IPS-NIHi7 (cell line): ENCODE measurements at regions not wholly inside any gene's neighbourhood (a gene's known extent, or its start where the extent isn't known, plus 50 kb on each side); places are given as distances from the start of the nearest gene placed in this dataset.
"Not testable (repeated sequence)": the region's sequence is repeated elsewhere in the genome, so short reads cannot be mapped to it uniquely, and the experiment has no call there.

Experiments
- DNase-seq: peaks from one replicate; pipeline ENCODE4 v3.0.0; 2012; ENCODE audit warnings: mixed read lengths; ENCODE audit errors: extremely low spot score

DNA sequence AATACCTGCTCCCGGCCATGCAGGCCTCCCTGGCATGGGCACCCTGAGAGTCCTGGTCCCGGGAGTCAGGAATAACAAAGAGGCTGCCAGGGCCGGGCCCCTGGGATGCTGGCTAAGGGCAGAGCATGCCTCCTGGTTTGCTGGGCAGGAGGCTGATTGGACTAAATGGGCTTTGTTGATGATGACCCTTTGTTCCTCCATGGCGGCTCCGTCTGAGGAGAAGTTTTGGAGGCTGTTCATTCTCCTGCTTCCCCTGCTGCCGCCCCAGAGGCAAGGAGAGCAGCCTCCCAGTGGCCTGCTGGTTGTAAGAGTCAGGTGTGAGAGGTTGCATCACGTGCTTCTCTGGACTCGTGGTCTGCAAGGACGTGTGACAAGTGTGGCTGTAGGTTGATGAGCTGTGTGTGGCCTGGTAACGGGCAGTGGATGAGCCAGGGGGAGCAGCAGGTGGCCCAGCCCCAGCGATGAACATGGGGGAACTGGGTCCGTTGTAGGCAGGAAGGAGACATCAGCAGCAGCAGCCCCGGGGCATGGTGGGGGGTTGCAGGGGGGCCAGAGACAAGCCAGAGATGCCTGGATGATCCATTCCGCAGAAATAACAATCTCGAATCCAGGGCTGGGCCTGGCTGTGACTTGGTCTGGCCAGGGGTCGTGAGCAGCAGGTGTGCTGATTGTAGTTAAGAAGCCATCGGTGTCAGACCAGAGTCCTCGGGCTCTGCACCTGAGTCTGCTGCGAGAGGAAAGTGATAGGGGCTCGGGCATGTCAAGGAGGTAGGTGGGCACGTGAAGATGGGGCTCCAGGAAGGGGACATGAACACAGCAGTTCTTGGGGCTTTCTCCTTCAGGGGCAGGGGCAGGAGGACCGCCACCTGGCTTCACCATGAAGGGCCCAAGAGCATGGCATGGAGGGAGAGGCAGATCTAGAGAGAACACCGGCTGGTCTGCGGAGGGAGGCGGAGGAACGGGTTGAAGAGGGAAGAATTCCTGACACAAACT lies 101.4 kb downstream of the TNFRSF13B start:
- no peak for DNase-seq

DNA sequence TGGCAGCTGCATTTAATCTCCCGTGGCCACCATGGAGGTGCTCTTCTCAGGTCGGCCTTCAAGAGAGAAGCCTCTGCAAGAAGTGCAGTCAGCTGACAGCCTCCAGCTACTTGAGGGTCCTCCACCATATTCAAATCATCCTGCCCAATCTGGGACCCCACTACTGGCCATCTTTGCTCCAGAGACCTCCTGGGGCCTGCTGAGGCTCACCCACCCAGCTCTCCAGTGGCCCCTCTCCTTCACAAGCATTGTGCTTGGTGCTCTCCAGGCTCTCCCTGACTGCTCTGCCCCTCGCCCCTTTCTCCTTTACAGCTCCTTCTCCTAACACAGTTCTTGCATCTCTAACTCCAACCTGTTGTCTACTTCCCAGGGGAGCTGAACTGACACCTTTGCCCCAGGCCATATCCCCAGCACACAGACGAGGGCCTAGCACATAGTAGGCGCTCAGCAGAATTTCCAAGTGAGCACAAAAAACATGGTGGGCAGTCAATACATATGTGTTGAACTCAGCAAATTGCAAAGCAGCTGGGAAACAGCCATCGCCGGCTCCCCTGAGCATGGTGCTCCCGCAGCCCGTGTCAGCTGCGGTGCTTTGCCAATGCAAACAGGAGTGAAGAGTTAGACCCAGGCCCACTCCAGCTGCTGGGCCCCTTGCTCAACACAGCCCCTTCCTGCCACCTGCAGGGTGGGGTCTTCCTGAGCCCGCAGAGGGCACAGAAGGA lies 102.2 kb downstream of the TNFRSF13B start:
- DNase-seq, result not testable (repeated sequence)

GRCh38 chr17:16868616-16869015 lies 103.3 kb downstream of the TNFRSF13B start:
- DNase-seq, result not testable (repeated sequence)

GRCh38 chr17:16867545-16867944 lies 104.4 kb downstream of the TNFRSF13B start:
- not testable (repeated sequence) for DNase-seq

- not testable (repeated sequence) for DNase-seq
Observed at GRCh38 chr17:16866841-16867240, 105.1 kb downstream of the TNFRSF13B start.

DNA sequence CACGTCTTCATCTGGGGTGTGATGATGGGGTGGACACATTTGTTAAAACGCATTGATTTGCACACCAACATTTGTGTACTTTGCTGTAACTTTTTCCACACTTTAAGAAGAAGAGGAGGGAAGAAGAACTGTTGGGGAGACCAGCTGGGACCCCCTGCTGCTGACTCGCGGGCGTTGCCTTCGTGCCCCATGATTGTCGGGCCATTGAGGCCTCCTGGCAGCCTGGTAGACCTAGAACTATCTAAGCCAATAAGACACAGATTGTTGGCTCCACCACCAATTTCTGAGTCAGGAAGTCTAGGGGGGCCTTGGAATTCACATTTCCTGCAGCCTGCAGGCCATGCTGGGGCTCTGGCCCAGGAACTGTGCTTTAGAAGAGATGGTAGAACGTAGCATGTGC lies 105.5 kb downstream of the TNFRSF13B start:
- no peak for DNase-seq

DNA sequence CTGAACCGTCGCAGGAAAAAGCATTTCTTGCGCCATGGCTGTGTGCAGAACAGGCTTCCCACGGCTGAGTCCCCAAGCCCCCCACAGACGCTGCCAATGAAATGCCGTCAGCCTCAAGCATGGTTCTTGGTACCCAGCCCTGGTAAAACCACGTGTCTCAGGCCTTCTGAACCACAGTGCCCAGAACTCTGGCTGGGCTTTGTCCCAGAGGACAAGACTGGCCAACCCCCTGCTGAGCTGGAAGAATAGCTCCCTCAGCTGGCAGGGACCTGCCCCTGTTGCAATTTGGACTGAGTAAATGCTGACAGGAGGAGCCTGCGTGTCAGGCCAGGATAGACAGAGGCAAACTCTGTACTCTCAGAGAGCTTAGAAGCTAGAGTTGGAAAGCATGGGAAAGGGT lies 106.2 kb downstream of the TNFRSF13B start:
- DNase-seq, result not testable (repeated sequence)

DNA sequence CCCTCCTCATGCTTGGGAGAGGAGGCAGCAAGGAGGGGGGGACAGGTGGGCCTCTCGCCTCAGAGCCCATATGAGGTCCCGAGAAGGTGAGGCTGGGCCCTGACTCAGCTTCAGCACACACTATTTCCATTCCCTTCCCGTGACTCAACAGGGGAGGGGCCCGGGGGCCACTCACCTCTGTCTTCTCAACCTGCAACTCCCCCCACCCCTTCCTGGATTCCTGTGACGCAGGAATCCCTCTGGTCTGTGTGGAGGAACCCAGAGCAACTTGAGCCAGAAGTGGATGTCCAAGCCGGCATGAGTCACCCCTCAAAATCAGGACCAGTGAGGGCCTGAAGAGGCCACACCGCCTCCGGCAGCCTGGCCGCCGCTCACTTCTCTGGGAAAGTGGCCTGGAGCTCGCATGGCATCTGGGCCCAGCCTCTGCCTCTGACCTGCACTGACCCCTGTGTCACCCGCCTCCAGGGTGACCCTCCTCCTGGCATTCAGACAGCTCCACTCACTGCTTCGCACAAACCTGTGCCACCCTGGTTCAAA lies 106.8 kb downstream of the TNFRSF13B start:
- not testable (repeated sequence) for DNase-seq

DNA sequence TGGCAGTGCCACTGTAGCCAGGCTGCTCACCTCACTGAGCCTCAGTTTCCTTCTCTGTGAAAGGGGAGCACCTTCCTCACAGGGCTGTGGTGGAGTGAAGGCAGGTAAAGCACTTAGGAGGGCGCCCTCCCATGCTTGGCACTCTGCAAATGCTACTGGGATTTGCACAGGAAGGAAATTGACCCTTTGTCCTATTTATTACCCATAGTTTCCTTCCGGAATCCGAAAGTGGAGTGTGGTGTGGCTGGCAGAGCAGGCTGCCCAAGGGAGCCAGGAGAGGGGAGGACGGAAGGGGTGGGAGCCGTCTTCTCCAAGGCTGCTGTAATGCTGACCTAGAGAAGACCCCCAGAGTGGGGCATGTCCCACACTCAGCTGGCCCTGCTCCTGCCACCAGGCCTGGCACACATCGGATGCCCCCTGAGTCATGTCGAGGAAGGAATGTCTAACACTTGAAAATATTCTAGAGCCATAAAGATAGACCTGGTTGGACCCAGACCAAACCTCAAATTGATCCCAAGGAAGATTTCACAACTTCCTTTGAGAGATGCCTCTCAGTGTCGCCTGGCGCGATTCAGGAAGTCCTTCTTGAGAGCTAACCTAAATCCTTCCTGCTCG lies 107.3 kb downstream of the TNFRSF13B start:
- DNase-seq, result not testable (repeated sequence)

DNA sequence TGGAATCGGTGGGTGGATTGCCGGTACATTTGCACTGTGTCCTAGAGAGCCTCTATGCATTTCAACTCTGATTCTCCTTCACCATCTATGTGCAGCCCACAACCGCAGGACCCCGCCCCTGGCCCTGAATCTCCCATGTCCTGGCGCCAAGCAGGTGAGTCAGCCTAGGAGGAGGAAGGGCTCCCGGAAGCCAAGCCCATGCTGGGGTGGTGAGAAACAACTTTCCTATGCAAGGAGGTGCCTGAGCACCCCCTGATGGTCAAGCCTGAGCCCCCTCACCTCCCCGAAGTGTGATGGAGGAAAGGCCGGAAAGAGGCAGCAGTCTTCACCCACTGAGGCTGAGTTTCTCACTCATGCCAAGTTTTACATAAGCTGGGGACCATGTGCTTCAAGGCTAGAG lies 110.8 kb downstream of the TNFRSF13B start:
- not testable (repeated sequence) for DNase-seq

GRCh38 chr17:16860467-16860866 lies 111.5 kb downstream of the TNFRSF13B start:
- not testable (repeated sequence) for DNase-seq

DNA sequence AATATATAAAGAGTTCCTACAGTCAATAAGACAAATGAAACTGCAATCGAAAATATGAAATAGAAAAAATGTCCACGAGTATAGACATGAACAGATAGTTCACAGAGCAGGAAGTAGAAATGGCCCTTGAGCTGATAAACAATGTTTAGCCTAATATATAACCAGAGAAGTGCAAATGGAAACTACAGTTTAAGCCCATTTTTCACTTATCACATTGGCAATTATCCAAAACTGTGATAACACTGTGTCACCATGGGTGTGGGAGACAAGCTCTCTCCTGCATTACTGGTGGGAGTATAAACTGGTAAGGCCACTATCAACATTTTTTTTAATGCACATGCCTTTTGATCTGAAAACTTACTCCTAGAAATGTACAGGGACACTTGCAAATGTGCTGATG lies 112.4 kb downstream of the TNFRSF13B start:
- not testable (repeated sequence) for DNase-seq

- DNase-seq, result not testable (repeated sequence)
Observed at GRCh38 chr17:16857746-16858145, 114.2 kb downstream of the TNFRSF13B start.

DNA sequence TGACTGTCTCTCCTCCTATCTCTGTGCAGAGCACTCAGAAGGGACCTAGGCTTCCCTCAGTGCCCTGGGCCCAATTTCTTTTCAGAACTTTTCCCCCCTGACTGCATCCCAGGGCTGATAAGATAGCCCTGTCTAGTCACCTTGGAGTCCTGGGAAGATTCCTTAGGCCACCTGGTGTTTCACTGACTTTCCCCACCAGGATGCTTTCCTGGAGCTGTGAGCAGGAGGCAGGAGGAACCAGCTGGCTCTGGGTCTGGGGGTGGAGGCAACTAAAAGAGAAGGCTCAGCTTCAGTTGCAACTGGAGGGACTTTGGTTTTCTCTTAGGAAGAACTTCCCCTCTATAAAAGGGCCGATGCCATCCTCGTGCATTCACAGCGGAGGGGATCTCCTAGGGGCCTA lies 115.1 kb downstream of the TNFRSF13B start:
- not testable (repeated sequence) for DNase-seq

GRCh38 chr17:16856171-16856570 lies 115.7 kb downstream of the TNFRSF13B start:
- not testable (repeated sequence) for DNase-seq

DNA sequence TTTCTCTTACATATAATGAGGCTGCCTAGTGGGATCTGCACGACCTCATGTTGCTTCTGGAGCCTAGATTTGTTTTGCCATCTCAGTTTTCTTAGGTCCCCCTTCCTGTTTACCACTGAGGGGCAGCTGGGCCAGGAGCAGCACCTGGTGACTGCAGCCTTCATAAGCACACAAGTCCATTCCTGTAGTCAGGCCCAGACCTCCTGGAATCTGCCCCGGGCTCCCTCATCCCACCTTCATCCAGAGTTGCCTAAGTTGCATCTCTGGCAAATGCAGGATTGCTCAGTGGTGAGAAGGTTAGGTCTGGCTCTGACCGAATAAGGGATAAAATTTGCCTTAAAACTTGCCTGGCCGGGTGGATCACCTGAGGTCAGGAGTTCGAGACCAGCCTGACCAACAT lies 117.3 kb downstream of the TNFRSF13B start:
- DNase-seq, result not testable (repeated sequence)

DNA sequence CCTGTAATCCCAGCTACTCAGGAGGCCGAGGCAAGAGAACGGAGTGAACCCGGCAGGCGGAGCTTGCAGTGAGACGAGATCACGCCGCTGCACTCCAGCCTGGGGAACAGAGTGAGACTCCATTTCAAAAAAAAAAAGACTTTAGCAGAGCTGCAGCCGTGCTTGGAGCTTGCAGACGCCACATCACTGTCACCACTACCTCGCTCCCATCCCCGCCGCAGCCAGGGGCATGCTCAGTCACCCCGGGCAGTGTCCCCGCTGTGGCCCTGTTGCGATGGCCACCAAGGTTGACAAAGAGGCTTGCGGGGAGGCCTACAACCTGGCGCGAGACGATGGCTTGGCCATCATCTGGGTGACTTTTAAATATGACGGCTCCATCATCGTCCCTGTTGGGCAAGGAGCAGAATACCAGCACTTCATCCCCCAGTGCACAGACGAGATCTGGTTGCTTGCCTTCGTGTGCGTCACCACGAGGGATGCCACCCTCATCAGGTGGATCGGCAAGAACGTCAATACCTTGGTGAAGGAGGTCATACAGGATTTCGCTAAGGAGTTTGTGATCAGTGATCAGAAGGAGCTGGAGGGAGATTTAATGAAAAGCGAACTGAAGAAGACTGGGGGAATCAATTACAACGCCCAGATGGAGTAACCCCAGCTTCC lies 118.1 kb downstream of the TNFRSF13B start:
- DNase-seq, result no peak

- not testable (repeated sequence) for DNase-seq
Observed at GRCh38 chr17:16849861-16850260, 122.1 kb downstream of the TNFRSF13B start.

- not testable (repeated sequence) for DNase-seq
Observed at GRCh38 chr17:16848997-16849396, 122.9 kb downstream of the TNFRSF13B start.

DNA sequence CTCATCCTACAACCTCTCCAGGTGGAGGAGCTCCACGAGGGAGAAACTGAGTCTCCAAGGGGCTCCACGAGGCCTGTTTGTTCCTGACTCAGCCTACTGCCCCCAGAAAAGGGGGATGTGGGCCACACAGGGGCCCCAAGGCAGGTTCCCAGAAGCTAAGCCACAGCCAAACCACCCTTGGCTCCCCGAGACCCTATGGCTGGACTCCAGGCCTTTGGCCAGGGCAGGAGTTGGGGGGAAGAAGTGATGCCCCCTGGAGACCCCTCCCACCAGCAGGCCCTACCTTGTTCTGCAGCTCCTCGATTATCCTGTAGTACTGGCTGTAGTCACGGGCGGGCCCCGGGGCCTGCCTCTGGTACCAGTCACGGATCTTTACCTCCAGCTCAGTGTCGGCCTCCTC lies 126.8 kb downstream of the TNFRSF13B start:
- not testable (repeated sequence) for DNase-seq

- DNase-seq, result not testable (repeated sequence)
Observed at GRCh38 chr17:16844669-16845068, 127.2 kb downstream of the TNFRSF13B start.
